H1 (cell line): ENCODE measurements at regions not wholly inside any gene's neighbourhood (a gene's known extent, or its start where the extent isn't known, plus 50 kb on each side); places are given as distances from the start of the nearest gene placed in this dataset.

Experiments
- CTCF ChIA-PET: fragments of 300-600 bp; sonication (Branson Sonifier 250); formaldehyde crosslinking; loops from one replicate; lab custom pipeline; 2021; ENCODE audit not compliant: partially characterized antibody; lab: Charles Lee
- POLR2A ChIA-PET: fragments of 300-600 bp; sonication (Branson Sonifier 250); formaldehyde crosslinking; loops from one replicate; lab custom pipeline; 2021; ENCODE audit warnings: inconsistent platforms; ENCODE audit not compliant: partially characterized antibody; lab: Charles Lee
- DNase-seq, 2 experiments: peaks; one replicate each; pipeline versions ENCODE4 v3.0.0 to v3.0.0-alpha.2; 2010 to 2022; ENCODE audit warnings: low spot score in 2 of 2, low read depth in 1 of 2, mixed read lengths in 1 of 2
- FAIRE-seq: peaks from 2 replicates; lab custom pipeline; 2011; peaks lifted over from hg19 to GRCh38; lab: Jason Lieb, UNC
- H2AFZ ChIP-seq: 2 replicates; pipeline ENCODE4 v1.8.1; 2012; ENCODE audit warnings: low read length, inconsistent platforms
- H2AK5ac ChIP-seq: 2 replicates; pipeline ENCODE4 v1.6.1; 2013; ENCODE audit warnings: low read depth, low read length
- H2BK120ac ChIP-seq: replicated peaks from 2 replicates; pipeline ENCODE3; 2013; ENCODE audit warnings: low read depth, low read length, inconsistent platforms
- H2BK12ac ChIP-seq: 2 replicates; pipeline ENCODE4 v1.6.1; 2013; ENCODE audit warnings: low read depth, low read length
- H2BK15ac ChIP-seq: 2 replicates; pipeline ENCODE4 v1.6.1; 2013; ENCODE audit warnings: low read length
- H2BK20ac ChIP-seq: 2 replicates; pipeline ENCODE4 v1.6.1; 2013; ENCODE audit warnings: low read length
- H2BK5ac ChIP-seq: 2 replicates; pipeline ENCODE4 v1.6.1; 2013; ENCODE audit warnings: low read depth, low read length
- H3K14ac ChIP-seq: 2 replicates; pipeline ENCODE4 v1.6.1; 2013; ENCODE audit warnings: inconsistent platforms; ENCODE audit not compliant: insufficient read length
- H3K18ac ChIP-seq: 2 replicates; pipeline ENCODE4 v1.6.1; 2013; ENCODE audit warnings: low read length; ENCODE audit errors: extremely low read depth
- H3K23ac ChIP-seq: 2 replicates; pipeline ENCODE4 v1.6.1; 2013; ENCODE audit warnings: inconsistent platforms; ENCODE audit not compliant: insufficient read length
- H3K23me2 ChIP-seq: 2 replicates; pipeline ENCODE4 v1.6.1; 2013; ENCODE audit warnings: low read depth, low read length
- H3K27ac ChIP-seq: 2 replicates; pipeline ENCODE4 v1.6.1; 2011; ENCODE audit warnings: low read depth, low read length, inconsistent platforms
- H3K27me3 ChIP-seq, 4 experiments: replicated peaks in 1 of 4; 1 replicate in 1 of 4; 2 replicates in 3 of 4; pipeline versions ENCODE4 v1.6.1 to v1.8.1; 2011 to 2013; ENCODE audit warnings: low read length in 3 of 4, mild to moderate bottlenecking in 3 of 4, inconsistent platforms in 2 of 4, mixed read lengths in 2 of 4, moderate library complexity in 1 of 4; ENCODE audit not compliant: control insufficient read depth in 3 of 4, insufficient read depth in 3 of 4; ENCODE audit errors: extremely low read depth in 1 of 4
- H3K36me3 ChIP-seq, 4 experiments: 2 replicates each; pipeline versions ENCODE4 v1.6.1 to v1.8.1; 2011 to 2013; ENCODE audit warnings: mild to moderate bottlenecking in 4 of 4, low read length in 3 of 4, moderate library complexity in 2 of 4, control low read depth in 1 of 4, inconsistent platforms in 1 of 4; ENCODE audit not compliant: insufficient read depth in 4 of 4, control insufficient read depth in 2 of 4
- H3K4ac ChIP-seq: replicated peaks from 2 replicates; pipeline ENCODE3; 2013; ENCODE audit warnings: low read length, low read depth, mixed read lengths, inconsistent platforms; ENCODE audit not compliant: insufficient read length
- H3K4me1 ChIP-seq, 4 experiments: replicated peaks in 1 of 4; 1 replicate in 1 of 4; 2 replicates in 3 of 4; pipeline versions ENCODE4 v1.6.1 to v1.8.1; 2011 to 2013; ENCODE audit warnings: low read length in 3 of 4, inconsistent platforms in 2 of 4, mixed read lengths in 1 of 4; ENCODE audit not compliant: insufficient read depth in 4 of 4, control insufficient read depth in 3 of 4
- H3K4me2 ChIP-seq, 2 experiments: 2 replicates each; pipeline versions ENCODE4 v1.6.1 to v1.8.1; 2011 to 2013; ENCODE audit warnings: low read depth in 2 of 2, low read length in 2 of 2, control low read depth in 1 of 2, inconsistent platforms in 1 of 2, mild to moderate bottlenecking in 1 of 2; ENCODE audit not compliant: insufficient read depth in 1 of 2
- H3K4me3 ChIP-seq, 4 experiments: fragments of 200-600, 300-600 bp in 1 of 4; sonication (generic), shearing (Covaris generic), sonication (Bioruptor Twin) in 1 of 4; 2 replicates each; pipeline versions ENCODE4 v1.5.1 to v1.8.1; 2011 to 2016; ENCODE audit warnings: low read length in 4 of 4, low read depth in 3 of 4, control low read depth in 2 of 4, inconsistent platforms in 2 of 4, mild to moderate bottlenecking in 2 of 4, mixed read lengths in 1 of 4, moderate library complexity in 1 of 4; ENCODE audit not compliant: insufficient read depth in 2 of 4; ENCODE audit errors: extremely low read depth in 1 of 4
- H3K56ac ChIP-seq: replicated peaks from 2 replicates; pipeline ENCODE3; 2013; ENCODE audit warnings: low read depth, mild to moderate bottlenecking, mixed read lengths, low read length, inconsistent platforms; ENCODE audit not compliant: insufficient read length
- H3K79me1 ChIP-seq: 2 replicates; pipeline ENCODE4 v1.6.1; 2013; ENCODE audit warnings: low read depth, low read length, control low read depth
- H3K79me2 ChIP-seq, 2 experiments: 2 replicates each; pipeline versions ENCODE4 v1.6.1 to v1.8.1; 2012 to 2013; ENCODE audit warnings: low read length in 2 of 2, mild to moderate bottlenecking in 2 of 2, inconsistent platforms in 1 of 2; ENCODE audit not compliant: insufficient read depth in 2 of 2, control insufficient read depth in 1 of 2
- H3K9ac ChIP-seq, 4 experiments: replicated peaks in 1 of 4; 1 replicate in 1 of 4; 2 replicates in 3 of 4; pipeline versions ENCODE4 v1.6.1 to v1.8.1; 2011 to 2013; ENCODE audit warnings: low read depth in 3 of 4, low read length in 3 of 4, control low read depth in 2 of 4, mild to moderate bottlenecking in 2 of 4, moderate library complexity in 2 of 4, inconsistent platforms in 1 of 4; ENCODE audit errors: extremely low read depth in 1 of 4
- H3K9me3 ChIP-seq, 2 experiments: 2 replicates each; pipeline versions ENCODE4 v1.6.1 to v1.8.1; 2012 to 2013; ENCODE audit warnings: mild to moderate bottlenecking in 2 of 2, moderate library complexity in 2 of 2, control low read depth in 1 of 2, inconsistent platforms in 1 of 2, low read depth in 1 of 2, low read length in 1 of 2, mixed read lengths in 1 of 2; ENCODE audit not compliant: insufficient read depth in 2 of 2
- H4K20me1 ChIP-seq, 2 experiments: replicated peaks in 1 of 2; 2 replicates each; pipeline versions ENCODE3 to v1.8.1; 2011 to 2013; ENCODE audit warnings: inconsistent platforms in 2 of 2, low read length in 2 of 2, mild to moderate bottlenecking in 1 of 2; ENCODE audit not compliant: insufficient read depth in 2 of 2, control insufficient read depth in 1 of 2
- H4K5ac ChIP-seq: 2 replicates; pipeline ENCODE4 v1.6.1; 2013; ENCODE audit warnings: low read length, low read depth, mixed read lengths, inconsistent platforms; ENCODE audit not compliant: insufficient read length
- H4K8ac ChIP-seq: 2 replicates; pipeline ENCODE4 v1.8.0; 2013; ENCODE audit warnings: mild to moderate bottlenecking, moderate library complexity, low read length, inconsistent platforms; ENCODE audit not compliant: insufficient read depth; ENCODE audit errors: extremely low read depth
- H4K91ac ChIP-seq: replicated peaks from 2 replicates; pipeline ENCODE3; 2013; ENCODE audit warnings: low read length, mixed read lengths, inconsistent platforms; ENCODE audit not compliant: insufficient read length
- CEBPB ChIP-seq: IDR thresholded peaks from 2 replicates; pipeline ENCODE4 v1.6.1; 2012; ENCODE audit warnings: low read depth, low read length
- CREB1 ChIP-seq: IDR thresholded peaks from 2 replicates; pipeline ENCODE4 v1.6.1; 2012; ENCODE audit warnings: inconsistent platforms
- HDAC6 ChIP-seq: IDR thresholded peaks from one replicate; pipeline ENCODE4 v1.7.1; 2012; ENCODE audit warnings: low read depth, mild to moderate bottlenecking, inconsistent platforms, low read length, moderate library complexity
- TEAD4 ChIP-seq: IDR thresholded peaks from 2 replicates; pipeline ENCODE4 v1.6.1; 2012; ENCODE audit warnings: low read depth, low read length, inconsistent platforms, mixed read lengths
- WGBS, 2 experiments: shearing (Covaris generic) in 1 of 2; methylation state at CpG; one replicate each; pipeline versions ENCODE4 v1.1.6 to v1.1.7; 2013 to 2015; ENCODE audit warnings: low lambda C conversion rate in 2 of 2, mixed read lengths in 2 of 2, inconsistent platforms in 1 of 2, low coverage in 1 of 2, missing lambda C conversion rate in 1 of 2; ENCODE audit not compliant: insufficient replicate concordance in 2 of 2, insufficient coverage in 1 of 2, insufficient read length in 1 of 2; ENCODE audit errors: extremely low coverage in 1 of 2, missing lambda C conversion rate in 1 of 2; 5-methylcytosine and 5-hydroxymethylcytosine counted together

- no peaks in the 10 kb centered on the region for H3K23me2 ChIP-seq
- no peak overlapping the region for H3K4me3 ChIP-seq
- H4K8ac ChIP-seq: no peak overlapping the region
- FAIRE-seq: no peak
- H3K4me1 ChIP-seq: peaks cover 0 to 6% (median 2%) of the 10 kb centered on the region in 4 experiments; a peak in 4 of 7 replicates
- CTCF ChIA-PET: interaction anchor here (0.9 to 16.3 kb wide), 18 partner anchors 10 to 245 kb away, joined by 3 to 308 read pairs (median 6); no protein-coding TSS in a partner anchor
- H3K56ac ChIP-seq: no peak overlapping the region
- H2BK5ac ChIP-seq: no peak overlapping the region
- no peak overlapping the region for H3K4ac ChIP-seq
- H3K27me3 ChIP-seq: peaks cover 0 to 5% (median 3%) of the 10 kb centered on the region in 4 experiments; a peak in 3 of 7 replicates
- no peaks in the 10 kb centered on the region for H3K79me2 ChIP-seq
- H4K91ac ChIP-seq: no peak overlapping the region
- H3K18ac ChIP-seq: no peak overlapping the region
- no peaks in the 10 kb centered on the region for H3K36me3 ChIP-seq
- no peak overlapping the region for H3K27ac ChIP-seq
- H3K9me3 ChIP-seq: no peaks in the 10 kb centered on the region
- no peaks in the 10 kb centered on the region for H3K79me1 ChIP-seq
- no peak overlapping the region for H2BK120ac ChIP-seq
- H4K5ac ChIP-seq: no peak overlapping the region
- no peak overlapping the region for H3K4me2 ChIP-seq
- H3K23ac ChIP-seq: no peak overlapping the region
- H4K20me1 ChIP-seq: no peaks in the 10 kb centered on the region
- no peak overlapping the region for H3K9ac ChIP-seq
- H2AFZ ChIP-seq: no peak overlapping the region
- H2BK12ac ChIP-seq: no peak overlapping the region
- 93% methylated on average over 6 of the region's 6 CpGs; no CpG with 5 or more reads in 1 of the 2 experiments for WGBS, 2 experiments
- no peak overlapping the region for H2BK20ac ChIP-seq
- no peak for DNase-seq
- no peak overlapping the region for H2BK15ac ChIP-seq
- H3K14ac ChIP-seq: no peak overlapping the region
- no peak overlapping the region for H2AK5ac ChIP-seq
- POLR2A ChIA-PET: interaction anchor here (1.0 kb wide), 1 partner anchor 71 kb away, joined by 4 read pairs; no protein-coding TSS in a partner anchor
- TF ChIP-seq CREB1 (no peak), CEBPB (no peak), TEAD4 (no peak), HDAC6 (no peak)
Measured at GRCh38 chr6:37559050-37559449, 59.4 kb upstream of the CCDC167 start.
